Ecto neural progenitor cell (in vitro differentiated cells): ENCODE measurements at regions not wholly inside any gene's neighbourhood (a gene's known extent, or its start where the extent isn't known, plus 50 kb on each side); places are given as distances from the start of the nearest gene placed in this dataset.

Experiments
- DNase-seq: peaks from one replicate; pipeline ENCODE4 v3.0.0-alpha.2; 2018; ENCODE audit warnings: low spot score

DNA sequence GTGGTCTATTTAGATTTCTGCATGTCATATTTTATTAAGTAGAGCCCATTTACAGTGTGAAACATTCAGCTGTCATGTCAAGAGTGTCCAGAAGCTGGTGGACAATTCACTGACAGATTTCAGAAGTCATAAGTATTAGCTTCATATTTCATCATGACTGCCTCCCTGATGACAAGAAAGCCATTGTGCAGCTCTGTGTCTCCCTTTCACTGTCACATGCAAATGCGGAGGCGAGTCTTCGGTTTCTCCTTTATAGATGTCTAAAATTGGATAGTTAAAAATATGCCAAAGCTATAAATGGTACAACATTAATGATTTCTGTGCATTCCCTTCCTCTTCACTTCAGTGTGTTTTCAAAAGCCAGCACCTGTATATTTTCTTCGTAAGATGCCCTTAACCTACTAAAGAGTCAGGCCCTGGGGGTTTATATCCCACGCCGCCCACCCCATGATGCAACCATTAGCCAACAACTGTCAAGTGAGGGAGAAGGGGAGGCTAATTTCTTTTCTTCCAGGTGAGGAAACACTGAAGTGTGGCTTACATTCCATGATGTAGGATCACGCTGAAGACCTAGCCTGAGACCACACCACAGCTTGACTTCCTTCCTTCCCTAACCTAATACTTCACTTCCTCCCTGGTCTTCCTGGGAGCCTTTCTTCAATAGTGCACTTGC, 99.6 kb upstream of the DDX18 start:
- DNase-seq: no peak

DNA sequence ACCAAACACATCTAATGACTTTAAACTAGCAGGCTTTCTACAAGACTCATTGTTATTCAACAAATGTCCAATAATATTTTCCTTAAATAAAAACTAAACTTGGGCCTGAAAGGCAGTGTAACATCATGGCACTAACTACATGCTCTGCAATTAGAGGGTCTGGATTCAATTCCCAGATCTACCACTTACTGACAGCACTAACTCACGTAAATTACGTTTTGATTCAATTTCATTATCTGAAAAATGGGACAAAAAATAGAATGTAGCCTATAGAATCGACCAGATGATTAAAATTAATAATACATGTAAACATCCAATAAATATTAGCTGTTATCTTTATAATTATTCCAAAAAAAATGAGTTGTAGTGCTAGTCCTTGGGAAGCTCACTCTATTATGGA, 98.0 kb upstream of the DDX18 start:
- no peak for DNase-seq

DNA sequence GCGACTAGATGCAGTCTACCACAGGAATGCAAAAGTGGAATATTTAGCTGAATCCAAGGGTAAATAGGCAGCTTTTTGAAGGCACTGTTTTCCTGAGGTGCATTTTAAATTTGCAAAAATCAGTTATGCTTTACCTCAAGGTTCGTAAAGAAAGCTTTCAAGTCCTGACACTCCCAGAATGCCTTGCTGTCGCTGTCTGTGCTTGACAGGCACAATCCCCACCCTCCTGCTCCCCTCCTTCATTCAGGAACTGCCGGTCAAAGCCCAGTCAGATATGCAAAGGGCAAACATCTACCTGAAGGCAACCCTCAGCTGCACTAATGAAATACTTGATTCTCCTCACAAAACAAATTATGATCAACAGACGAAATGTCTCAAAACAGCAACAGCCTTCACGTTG, 97.4 kb upstream of the DDX18 start:
- DNase-seq: no peak

DNA sequence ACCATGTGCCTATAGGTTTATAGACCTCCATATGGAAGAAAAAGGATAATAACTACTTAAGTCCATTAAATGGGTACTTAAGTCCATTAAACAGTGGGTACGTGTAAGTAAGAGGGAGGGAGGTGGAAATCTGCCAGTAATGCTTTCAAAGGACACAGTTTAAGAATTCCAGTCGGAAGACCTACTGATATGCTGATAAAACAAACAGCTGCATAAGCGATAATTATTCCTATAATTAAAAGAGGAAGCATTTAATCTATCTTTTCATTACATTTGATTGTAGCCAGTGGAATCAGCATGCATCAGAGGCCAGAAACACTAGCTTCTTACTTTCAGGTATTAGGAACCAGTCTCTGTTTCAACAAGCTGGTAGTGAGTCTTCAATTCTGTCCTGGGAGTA, 96.4 kb upstream of the DDX18 start:
- DNase-seq: no peak

DNA sequence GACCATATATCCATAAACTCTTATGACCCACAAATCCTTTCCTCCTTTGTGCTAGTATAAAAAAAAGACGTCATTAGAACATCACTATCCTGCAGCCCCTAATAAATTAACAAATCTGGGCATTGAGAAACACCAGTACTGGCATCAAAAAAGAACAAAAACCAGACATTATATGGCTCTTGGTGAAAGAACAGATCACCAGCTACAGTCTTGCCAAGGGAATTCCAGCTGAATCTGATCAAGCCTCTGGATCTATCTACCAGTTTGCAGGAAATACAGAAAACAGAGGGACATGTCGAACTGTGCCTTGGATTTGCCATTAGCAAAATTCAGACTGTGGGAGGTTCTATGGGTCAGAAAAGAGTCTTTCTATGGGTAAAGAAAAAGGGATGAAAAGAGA, 93.7 kb upstream of the DDX18 start:
- no peak for DNase-seq

DNA sequence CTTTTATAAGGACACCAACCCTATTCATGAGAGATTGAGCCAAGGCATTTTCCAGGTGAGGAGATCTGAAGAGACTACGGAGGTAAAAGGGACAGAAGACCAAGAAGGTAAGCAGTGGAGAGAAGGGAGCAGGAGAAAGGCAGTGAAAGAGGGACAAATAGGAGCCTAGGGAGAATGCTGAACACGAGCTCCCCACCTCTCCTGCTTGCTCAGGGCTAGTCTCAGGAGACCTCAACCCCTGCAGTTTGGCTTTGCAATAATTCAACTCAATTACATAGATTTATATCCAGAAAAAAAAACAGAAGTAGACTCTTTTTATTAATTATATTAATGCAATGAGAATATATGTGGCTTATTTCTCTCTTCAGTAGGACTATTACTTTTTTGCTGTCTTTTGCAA, 91.0 kb upstream of the DDX18 start:
- DNase-seq: no peak

DNA sequence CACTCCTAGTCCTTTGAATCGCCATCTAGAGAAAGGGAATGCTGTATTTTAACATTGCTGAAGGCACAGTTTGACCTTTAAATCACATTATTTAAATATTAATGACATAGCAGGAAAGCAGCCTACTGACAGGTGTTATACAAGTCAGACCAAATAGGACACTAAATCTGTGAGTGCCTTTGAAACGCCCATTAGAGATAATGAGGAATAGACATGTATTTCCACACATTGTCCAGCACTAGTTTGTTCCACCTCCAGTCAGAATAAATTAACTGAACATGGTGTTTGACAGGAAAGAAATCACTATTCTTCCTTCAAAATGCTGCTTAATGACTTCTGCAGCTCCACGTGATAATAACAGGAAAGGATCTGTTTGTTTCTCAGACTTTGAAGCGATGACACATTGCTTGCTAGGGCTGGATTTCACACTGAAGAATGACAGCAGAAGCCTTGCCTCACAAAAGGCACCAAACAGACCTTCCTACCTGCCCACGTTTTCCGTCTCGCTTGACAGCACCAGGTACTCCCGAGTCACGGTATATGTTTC, 90.5 kb upstream of the DDX18 start:
- DNase-seq: no peak

DNA sequence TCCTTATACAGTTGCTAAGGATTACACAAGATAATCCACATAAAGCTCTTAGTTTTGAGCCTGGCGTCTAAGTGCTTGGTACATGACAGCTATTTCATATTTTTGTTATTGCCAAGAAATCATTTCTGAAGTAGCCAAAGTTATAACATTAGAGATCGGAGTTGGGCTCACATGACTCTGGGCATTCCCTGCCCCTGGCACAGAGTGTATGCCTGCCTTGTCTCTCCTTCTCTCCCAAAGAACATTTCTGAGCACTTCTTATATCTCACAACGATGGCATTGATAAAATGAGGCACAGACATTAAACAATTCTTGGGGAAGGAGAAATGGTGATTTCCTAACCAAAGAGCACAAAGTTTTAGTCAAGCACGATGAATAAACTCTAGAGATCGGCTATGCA, 87.7 kb upstream of the DDX18 start:
- no peak for DNase-seq

DNA sequence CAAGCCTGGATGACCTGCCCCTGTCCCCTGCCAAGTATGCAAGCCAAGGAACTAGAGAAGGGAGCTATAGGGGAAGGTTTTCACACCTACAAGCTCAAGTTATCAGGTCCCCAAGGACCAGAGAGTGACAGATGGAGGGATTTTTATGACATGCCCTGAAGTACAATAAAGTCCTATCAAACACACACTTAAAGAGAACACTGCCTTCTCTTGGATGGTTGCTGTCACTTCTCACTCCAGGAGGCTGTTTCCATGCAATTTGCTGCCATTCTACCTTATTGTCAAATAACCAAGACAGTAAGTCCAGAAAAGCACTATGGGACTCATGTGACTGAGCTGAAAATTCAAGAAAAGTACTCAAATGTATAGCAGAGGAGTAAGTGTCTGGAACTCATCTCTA, 76.6 kb upstream of the DDX18 start:
- DNase-seq: no peak

DNA sequence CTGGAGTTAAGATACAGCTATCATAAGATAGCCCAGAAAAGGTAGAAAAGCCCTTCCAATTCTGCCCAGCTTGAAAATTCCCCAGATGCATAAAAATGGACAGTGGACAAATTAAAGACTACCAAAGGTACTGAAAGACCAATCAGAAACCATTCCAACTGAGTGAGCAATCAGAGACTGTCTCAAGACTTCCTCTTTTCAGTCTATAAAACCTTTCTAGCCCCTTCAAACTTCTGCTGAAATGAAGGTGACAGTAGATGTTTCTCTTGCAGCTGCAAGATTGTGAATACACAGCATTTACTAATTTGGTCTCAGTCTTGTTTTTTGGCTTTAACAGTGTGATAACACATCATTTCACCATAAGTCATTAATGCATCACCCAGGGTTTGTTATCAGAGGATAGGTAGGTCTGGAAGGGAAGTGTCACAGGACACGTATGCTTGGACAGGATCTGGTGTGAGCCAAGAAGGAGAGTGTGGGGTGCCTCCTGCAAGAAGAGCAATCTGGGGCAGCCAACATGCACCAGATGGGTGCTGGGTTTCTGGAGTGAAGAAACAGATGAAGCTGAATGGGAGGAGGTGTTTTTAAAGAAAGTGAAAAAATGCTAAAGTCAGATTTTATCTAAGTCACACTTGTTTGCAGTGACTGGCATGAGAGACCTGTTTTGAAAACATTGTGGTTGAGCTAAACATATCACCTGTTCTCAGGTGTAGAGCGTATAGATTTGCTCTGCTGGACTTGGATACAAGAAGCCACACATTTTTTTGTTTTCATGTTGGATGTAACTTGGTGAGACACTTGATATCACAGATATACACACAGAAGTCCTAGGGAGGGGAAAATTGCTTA, 75.3 kb upstream of the DDX18 start:
- DNase-seq: no peak

DNA sequence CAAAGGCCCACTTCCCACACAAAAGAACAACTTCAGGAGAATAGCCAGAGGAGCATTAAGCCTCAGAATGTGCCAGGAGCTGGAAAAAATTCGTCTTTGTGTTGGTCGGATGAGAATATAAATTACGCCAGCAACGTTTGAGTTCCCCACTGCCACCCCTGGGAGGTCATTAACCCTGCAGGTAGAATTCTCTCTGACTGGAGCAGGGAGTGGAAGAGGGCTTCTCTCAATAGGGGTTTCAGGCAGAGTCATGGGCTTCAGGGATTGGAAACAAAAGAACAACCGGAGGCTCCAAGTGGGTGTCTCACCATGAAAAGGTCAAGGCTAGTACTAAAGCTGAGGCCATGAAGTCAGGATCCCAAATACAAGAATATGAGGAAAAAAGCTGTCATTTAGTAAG, 69.0 kb upstream of the DDX18 start:
- DNase-seq: no peak

DNA sequence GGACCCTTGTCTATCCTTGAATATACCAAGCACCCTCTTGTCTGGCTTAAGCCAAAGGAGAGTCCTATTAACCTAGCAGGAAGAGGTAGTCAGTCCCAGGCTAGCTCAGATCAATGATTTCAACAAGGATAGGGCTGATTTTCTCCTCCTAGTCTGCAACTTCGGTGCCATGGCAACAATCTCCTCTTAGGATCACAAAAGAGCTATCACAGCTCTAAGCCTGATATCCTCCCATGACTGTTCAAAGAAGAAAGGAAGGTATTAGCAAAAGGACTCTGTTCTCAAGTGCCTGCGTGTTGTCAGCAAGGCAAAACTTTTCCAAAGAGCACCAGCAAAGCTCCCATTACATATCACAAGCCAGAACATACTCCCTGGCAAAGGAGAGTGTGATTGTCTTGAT, 58.7 kb upstream of the DDX18 start:
- DNase-seq: no peak

DNA sequence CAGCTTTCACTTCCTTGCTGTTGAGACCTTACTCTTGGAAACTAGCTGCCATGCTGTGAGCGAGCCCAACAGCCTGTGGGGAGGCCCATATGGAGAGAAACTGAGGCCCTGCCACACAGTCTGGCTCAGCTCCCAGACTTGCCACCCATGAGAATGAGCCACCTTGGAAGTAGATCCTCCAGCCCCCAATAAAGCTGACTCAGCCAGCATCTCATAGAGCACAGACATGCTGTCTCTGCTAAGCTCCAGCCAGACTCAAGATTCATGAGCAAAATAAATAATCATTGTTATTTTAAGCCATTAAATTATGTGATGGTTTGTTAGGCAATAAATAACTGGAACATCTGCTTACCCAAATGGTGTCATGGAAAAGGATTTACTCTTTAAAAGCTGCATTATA, 53.6 kb upstream of the DDX18 start:
- DNase-seq: no peak

DNA sequence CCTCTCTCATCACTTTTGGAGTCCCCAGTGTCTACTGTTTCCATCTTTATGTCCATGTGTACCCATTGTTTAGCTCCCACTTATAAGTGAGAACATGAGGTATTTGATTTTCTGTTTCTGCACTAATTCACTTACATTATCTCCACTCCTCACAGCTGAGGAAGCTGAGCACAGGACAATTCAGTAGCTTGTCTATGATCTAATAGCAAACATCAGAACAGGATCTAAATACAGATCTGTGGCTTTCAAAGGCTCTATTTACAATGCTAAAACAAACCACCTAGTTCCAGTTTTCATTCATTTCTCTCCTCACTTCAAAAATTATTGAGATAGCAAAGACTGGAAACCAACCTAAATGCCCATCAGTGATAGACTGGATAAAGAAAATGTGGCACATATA, 52.0 kb upstream of the DDX18 start:
- DNase-seq: no peak

DNA sequence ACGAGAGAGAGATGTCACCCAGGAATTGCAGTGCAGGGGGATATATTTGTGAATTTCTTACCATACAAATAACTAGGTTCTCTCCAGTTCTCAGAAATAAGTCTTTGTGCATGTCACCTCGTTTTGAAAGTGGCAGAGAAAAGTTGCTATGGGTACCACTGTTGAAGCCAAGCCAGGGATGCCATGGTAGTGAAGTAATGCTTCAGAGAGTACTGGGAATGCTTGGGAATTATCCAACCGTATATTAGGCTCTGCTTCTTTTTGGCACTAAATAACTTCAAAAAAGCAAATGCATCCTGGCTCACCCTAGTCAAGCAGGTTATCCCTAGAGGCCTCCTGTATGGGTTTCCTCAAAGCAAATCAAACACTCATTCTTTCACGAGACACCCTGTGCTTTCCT, 50.7 kb upstream of the DDX18 start:
- DNase-seq: no peak
